ENCODE measurements at regions not wholly inside any gene's neighbourhood (a gene's known extent, or its start where the extent isn't known, plus 50 kb on each side); places are given as distances from the start of the nearest gene placed in this dataset.

- no peak for DNase-seq (ENCODE audit: low read depth)
Observed at GRCh38 chr2:129071531-129071930, 752.9 kb upstream of the HS6ST1 start.

- no peak for DNase-seq (ENCODE audit: low read depth)
Observed at GRCh38 chr2:129074298-129074920, 755.7 kb upstream of the HS6ST1 start.

- no peak for DNase-seq (ENCODE audit: low read depth)
Observed at GRCh38 chr2:129078548-129078947, 759.9 kb upstream of the HS6ST1 start.

- no peak for DNase-seq (ENCODE audit: low read depth)
Observed at GRCh38 chr2:129080715-129081476, 762.2 kb upstream of the HS6ST1 start.

GRCh38 chr2:129085386-129085785 lies 766.7 kb upstream of the HS6ST1 start:
- no peak for DNase-seq (ENCODE audit: low read depth)

- no peak for DNase-seq (ENCODE audit: low read depth)
Observed at GRCh38 chr2:129087133-129087813, 768.6 kb upstream of the HS6ST1 start.

- no peak for DNase-seq (ENCODE audit: low read depth)
Observed at GRCh38 chr2:129091620-129092019, 773.0 kb upstream of the HS6ST1 start.

- no peak for DNase-seq (ENCODE audit: low read depth)
Observed at GRCh38 chr2:129092956-129093355, 774.3 kb upstream of the HS6ST1 start.

GRCh38 chr2:129101186-129101585 lies 782.5 kb upstream of the HS6ST1 start:
- DNase-seq (ENCODE audit: low read depth), result no peak

GRCh38 chr2:129103936-129104878 lies 785.5 kb upstream of the HS6ST1 start:
- DNase-seq (ENCODE audit: low read depth), result no peak

- no peak for DNase-seq (ENCODE audit: low read depth)
Observed at GRCh38 chr2:129112181-129112580, 793.5 kb upstream of the HS6ST1 start.

GRCh38 chr2:129113776-129114175 lies 795.1 kb upstream of the HS6ST1 start:
- no peak for DNase-seq (ENCODE audit: low read depth)

- no peak for DNase-seq (ENCODE audit: low read depth)
Observed at GRCh38 chr2:129117434-129117833, 798.8 kb upstream of the HS6ST1 start.

- no peak for DNase-seq (ENCODE audit: low read depth)
Observed at GRCh38 chr2:129118296-129118695, 799.6 kb upstream of the HS6ST1 start.

GRCh38 chr2:129129087-129129486 lies 810.4 kb upstream of the HS6ST1 start:
- DNase-seq (ENCODE audit: low read depth), result no peak

- DNase-seq (ENCODE audit: low read depth), result no peak
Observed at GRCh38 chr2:129133692-129134641, 815.3 kb upstream of the HS6ST1 start.

GRCh38 chr2:129135017-129135416 lies 816.3 kb upstream of the HS6ST1 start:
- DNase-seq (ENCODE audit: low read depth), result no peak

- DNase-seq (ENCODE audit: low read depth), result no peak
Observed at GRCh38 chr2:129139380-129139779, 820.7 kb upstream of the HS6ST1 start.

- no peak for DNase-seq (ENCODE audit: low read depth)
Observed at GRCh38 chr2:129142465-129142864, 823.8 kb upstream of the HS6ST1 start.

- no peak for DNase-seq (ENCODE audit: low read depth)
Observed at GRCh38 chr2:129144082-129144791, 825.6 kb upstream of the HS6ST1 start.
